ENCODE measurements at regions not wholly inside any gene's neighbourhood (a gene's known extent, or its start where the extent isn't known, plus 50 kb on each side); places are given as distances from the start of the nearest gene placed in this dataset.
"Not testable (repeated sequence)": the region's sequence is repeated elsewhere in the genome, so short reads cannot be mapped to it uniquely, and the experiment has no call there.

DNA sequence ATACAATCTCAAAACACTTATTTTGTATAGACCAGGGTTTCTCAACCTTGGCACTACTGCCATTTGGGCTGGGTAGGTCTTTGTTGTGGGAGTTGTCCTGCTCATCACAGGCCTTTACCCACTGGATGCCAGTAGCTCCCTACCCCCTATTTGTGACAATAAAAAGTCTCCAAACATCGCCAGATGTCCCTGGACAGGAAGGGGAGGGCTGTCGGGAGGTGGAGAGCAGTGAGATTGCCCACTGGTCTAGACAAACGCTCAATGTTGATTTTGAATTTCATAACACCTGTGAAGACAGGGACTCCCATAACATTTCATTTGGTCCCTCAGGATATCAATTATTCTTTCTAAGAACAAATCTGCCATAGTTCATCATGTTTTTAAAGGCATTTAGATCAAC is 151.7 kb upstream of the PTPRG start:
- Mint-ChIP-seq H3K9me3 (no peaks in the 10 kb centered on the region), H3K27me3 (peaks cover 10% of the 10 kb centered on the region), H3K27ac (no peak overlapping the region), H3K4me3 (no peak overlapping the region), H3K4me1 (ENCODE audit: unreplicated experiment) (no peaks in the 10 kb centered on the region), H3K36me3 (no peaks in the 10 kb centered on the region)
- TF ChIP-seq, protein P1, sequence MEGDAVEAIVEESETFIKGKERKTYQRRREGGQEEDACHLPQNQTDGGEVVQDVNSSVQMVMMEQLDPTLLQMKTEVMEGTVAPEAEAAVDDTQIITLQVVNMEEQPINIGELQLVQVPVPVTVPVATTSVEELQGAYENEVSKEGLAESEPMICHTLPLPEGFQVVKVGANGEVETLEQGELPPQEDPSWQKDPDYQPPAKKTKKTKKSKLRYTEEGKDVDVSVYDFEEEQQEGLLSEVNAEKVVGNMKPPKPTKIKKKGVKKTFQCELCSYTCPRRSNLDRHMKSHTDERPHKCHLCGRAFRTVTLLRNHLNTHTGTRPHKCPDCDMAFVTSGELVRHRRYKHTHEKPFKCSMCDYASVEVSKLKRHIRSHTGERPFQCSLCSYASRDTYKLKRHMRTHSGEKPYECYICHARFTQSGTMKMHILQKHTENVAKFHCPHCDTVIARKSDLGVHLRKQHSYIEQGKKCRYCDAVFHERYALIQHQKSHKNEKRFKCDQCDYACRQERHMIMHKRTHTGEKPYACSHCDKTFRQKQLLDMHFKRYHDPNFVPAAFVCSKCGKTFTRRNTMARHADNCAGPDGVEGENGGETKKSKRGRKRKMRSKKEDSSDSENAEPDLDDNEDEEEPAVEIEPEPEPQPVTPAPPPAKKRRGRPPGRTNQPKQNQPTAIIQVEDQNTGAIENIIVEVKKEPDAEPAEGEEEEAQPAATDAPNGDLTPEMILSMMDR (conservative IDR thresholded peaks at IDR 0.05): no peak
- no peak for DNase-seq (ENCODE audit: extremely low spot score, unreplicated experiment)

DNA sequence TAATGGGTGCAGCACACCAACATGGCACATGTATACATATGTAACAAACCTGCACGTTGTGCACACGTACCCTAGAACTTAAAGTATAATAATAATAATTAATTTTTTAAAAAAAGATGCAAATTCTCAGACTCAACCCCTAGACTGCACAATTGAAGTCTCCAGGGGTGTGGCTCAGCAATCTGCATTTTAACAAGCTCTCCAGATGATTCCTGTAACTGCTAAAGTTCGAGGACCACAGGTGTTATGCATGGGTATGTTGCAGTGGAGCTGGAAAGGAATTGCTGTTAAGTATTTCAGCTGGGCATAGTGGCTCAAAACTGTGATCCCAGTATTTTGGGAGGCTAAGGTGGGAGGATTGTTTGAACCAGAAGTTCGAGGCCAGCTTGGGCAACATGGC is 151.0 kb upstream of the PTPRG start:
- not testable (repeated sequence) for H3K27ac Mint-ChIP-seq

DNA sequence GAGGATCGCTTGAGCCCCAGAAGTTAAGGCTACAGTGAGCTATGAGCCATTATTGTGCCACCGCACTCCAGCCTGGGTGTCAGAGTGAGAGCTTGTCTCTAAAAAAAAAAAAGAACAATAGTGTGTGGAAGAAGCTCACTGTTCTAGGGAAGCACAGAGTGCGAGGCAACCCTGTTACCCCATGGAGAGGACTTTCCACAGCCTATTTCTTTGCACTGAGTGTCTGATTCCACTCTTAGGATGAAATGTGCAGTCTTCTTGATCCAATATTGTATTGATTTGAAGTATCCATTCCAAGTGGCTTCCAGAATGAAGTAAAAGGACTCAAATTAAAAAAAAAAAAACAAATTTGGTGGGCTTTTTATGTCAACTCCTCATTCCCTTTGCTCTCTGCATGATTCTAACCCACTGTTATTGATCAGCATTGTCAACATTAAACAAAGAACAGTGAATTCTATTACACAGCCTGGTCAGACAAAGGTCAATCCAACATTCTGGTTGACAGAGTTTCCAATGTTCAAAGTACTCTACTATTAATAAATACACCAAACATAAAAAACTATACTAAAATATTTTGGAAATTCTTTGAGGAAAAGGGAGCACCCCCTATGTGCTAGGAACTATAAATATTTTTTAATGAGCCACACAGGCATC is 150.2 kb upstream of the PTPRG start:
- Mint-ChIP-seq H3K4me1 (ENCODE audit: unreplicated experiment) (no peaks in the 10 kb centered on the region), H3K4me3 (no peak overlapping the region), H3K27me3 (peaks cover 10% of the 10 kb centered on the region), H3K36me3 (no peaks in the 10 kb centered on the region), H3K9me3 (no peaks in the 10 kb centered on the region), H3K27ac (no peak overlapping the region)
- TF ChIP-seq, protein P1 (conservative IDR thresholded peaks at IDR 0.05): no peak
- no peak for DNase-seq (ENCODE audit: extremely low spot score, unreplicated experiment)

More for the DNA sequence above, 151.0 kb upstream of the PTPRG start:
- H3K4me1 Mint-ChIP-seq (ENCODE audit: unreplicated experiment); DNase-seq (ENCODE audit: extremely low spot score, unreplicated experiment); H3K4me3 Mint-ChIP-seq; H3K36me3 Mint-ChIP-seq; H3K9me3 Mint-ChIP-seq: not testable (repeated sequence)
- peaks cover 10% of the 10 kb centered on the region for H3K27me3 Mint-ChIP-seq

DNA sequence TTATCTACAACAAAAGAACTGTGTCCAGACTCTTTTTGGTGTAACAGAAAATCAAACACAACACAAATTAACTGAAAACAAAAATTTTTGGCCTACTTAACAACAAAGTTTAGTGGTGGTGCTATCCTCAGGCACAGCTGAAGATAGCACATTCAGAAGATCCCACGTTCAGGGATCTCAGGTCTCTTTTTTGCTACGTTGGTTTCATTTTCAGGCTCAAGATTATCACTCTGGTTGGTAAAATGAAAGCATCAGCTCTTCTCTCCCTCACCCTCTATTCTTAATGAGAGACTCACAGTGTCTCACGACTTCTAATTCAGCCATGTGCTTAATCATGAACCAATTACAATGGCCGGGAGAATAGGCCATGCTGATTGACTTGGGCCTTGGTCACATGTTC is 146.9 kb upstream of the PTPRG start:
- no peak for DNase-seq (ENCODE audit: extremely low spot score, unreplicated experiment)
- Mint-ChIP-seq H3K36me3 (no peaks in the 10 kb centered on the region), H3K27me3 (peaks cover 10% of the 10 kb centered on the region), H3K27ac (no peak overlapping the region), H3K4me1 (ENCODE audit: unreplicated experiment) (no peaks in the 10 kb centered on the region), H3K4me3 (no peak overlapping the region), H3K9me3 (no peaks in the 10 kb centered on the region)
- TF ChIP-seq, protein P1 (conservative IDR thresholded peaks at IDR 0.05): no peak

GRCh38 chr3:61415201-61415600 is 146.2 kb upstream of the PTPRG start:
- H3K27ac Mint-ChIP-seq: no peak overlapping the region
- no peak for DNase-seq (ENCODE audit: extremely low spot score, unreplicated experiment)
- H3K4me1 Mint-ChIP-seq (ENCODE audit: unreplicated experiment): no peaks in the 10 kb centered on the region
- H3K27me3 Mint-ChIP-seq: peaks cover 10% of the 10 kb centered on the region
- no peaks in the 10 kb centered on the region for H3K36me3 Mint-ChIP-seq
- no peak overlapping the region for H3K4me3 Mint-ChIP-seq
- no peaks in the 10 kb centered on the region for H3K9me3 Mint-ChIP-seq
- TF ChIP-seq, protein P1 (conservative IDR thresholded peaks at IDR 0.05): no peak

DNA sequence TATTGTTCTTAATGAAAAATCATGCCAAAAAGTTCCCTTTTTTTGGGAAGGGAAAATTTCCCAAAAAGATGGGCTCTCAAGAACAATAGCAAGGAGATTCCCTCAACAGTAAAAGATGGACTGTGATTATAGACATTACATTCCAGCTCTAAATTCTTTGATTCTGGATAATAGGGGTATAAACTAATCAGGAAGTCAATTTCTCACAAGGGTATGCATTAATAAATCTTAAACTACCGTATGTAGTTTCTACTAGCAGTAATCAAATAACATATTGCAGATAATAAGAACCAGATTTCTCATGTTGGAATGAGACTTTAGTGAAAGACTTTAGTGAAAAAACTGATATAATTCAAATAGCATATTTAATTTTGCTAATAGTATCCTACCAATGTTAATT is 144.8 kb upstream of the PTPRG start:
- H3K4me3 Mint-ChIP-seq: no peak overlapping the region
- H3K9me3 Mint-ChIP-seq: no peaks in the 10 kb centered on the region
- peaks cover 10% of the 10 kb centered on the region for H3K27me3 Mint-ChIP-seq
- TF ChIP-seq, protein P1 (conservative IDR thresholded peaks at IDR 0.05): no peak
- H3K4me1 Mint-ChIP-seq (ENCODE audit: unreplicated experiment): no peaks in the 10 kb centered on the region
- DNase-seq (ENCODE audit: extremely low spot score, unreplicated experiment): no peak
- no peaks in the 10 kb centered on the region for H3K36me3 Mint-ChIP-seq
- no peak overlapping the region for H3K27ac Mint-ChIP-seq

All from type B pancreatic cell (in vitro differentiated cells).